ENCODE measurements at regions not wholly inside any gene's neighbourhood (a gene's known extent, or its start where the extent isn't known, plus 50 kb on each side); places are given as distances from the start of the nearest gene placed in this dataset.

DNA sequence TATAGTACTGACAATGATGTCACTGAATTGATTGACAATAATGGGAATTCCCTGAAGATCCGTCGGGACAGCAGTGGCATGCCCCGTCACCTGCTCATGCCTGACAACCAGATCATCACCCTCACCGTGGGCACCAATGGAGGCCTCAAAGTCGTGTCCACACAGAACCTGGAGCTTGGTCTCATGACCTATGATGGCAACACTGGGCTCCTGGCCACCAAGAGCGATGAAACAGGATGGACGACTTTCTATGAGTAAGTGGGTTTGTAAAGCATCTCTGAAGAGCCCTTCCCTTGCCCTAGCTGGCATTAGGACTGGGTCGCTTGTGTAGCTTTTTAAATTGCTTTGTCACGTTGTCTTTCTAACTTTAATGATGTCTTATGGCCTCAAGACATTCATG, 72.7 kb upstream of the WWC1 start:
- TF ChIP-seq, protein P1, sequence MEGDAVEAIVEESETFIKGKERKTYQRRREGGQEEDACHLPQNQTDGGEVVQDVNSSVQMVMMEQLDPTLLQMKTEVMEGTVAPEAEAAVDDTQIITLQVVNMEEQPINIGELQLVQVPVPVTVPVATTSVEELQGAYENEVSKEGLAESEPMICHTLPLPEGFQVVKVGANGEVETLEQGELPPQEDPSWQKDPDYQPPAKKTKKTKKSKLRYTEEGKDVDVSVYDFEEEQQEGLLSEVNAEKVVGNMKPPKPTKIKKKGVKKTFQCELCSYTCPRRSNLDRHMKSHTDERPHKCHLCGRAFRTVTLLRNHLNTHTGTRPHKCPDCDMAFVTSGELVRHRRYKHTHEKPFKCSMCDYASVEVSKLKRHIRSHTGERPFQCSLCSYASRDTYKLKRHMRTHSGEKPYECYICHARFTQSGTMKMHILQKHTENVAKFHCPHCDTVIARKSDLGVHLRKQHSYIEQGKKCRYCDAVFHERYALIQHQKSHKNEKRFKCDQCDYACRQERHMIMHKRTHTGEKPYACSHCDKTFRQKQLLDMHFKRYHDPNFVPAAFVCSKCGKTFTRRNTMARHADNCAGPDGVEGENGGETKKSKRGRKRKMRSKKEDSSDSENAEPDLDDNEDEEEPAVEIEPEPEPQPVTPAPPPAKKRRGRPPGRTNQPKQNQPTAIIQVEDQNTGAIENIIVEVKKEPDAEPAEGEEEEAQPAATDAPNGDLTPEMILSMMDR (IDR thresholded peaks at IDR 0.05; ENCODE audit: insufficient read depth, low read length, poor library complexity, severe bottlenecking), result no peak
- Histone ChIP-seq H3K4me3 (ENCODE audit: low read depth, low read length) (no peak overlapping the region), H3K27me3 (ENCODE audit: control insufficient read depth, insufficient read depth, low read length) (no peaks in the 10 kb centered on the region), H3K36me3 (ENCODE audit: control insufficient read depth, insufficient read depth, low read length) (no peaks in the 10 kb centered on the region)
- DNase-seq (ENCODE audit: low read depth), result no peak

GRCh38 chr5:168219515-168220410, 71.7 kb upstream of the WWC1 start:
- Histone ChIP-seq H3K4me3 (ENCODE audit: low read depth, low read length) (no peak overlapping the region), H3K36me3 (ENCODE audit: control insufficient read depth, insufficient read depth, low read length) (no peaks in the 10 kb centered on the region), H3K27me3 (ENCODE audit: control insufficient read depth, insufficient read depth, low read length) (no peaks in the 10 kb centered on the region)
- DNase-seq (ENCODE audit: low read depth), result peak; percentile 38
- TF ChIP-seq, protein P1 (IDR thresholded peaks at IDR 0.05; ENCODE audit: insufficient read depth, low read length, poor library complexity, severe bottlenecking), result peak; percentile 77

DNA sequence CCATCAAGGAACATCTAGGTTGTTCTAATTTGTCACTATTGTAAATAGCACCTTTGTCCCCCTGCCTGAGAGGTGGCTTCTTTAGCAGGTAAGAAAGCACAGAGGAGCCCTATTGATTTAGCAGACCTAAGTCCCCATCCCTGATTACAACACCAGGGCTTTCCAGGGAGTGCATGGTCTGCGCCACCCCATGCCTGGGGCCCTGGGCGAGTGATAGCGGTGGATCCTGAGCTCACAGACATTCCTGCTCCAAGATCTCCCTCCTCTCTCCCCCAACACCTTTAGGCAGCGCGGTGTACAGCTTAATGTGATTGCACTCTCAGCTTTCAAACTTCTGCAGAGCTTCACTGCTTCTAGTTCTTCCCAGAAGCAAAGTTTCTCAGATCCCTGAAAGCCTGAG, 67.4 kb upstream of the WWC1 start:
- Histone ChIP-seq H3K27me3 (ENCODE audit: control insufficient read depth, insufficient read depth, low read length) (no peaks in the 10 kb centered on the region), H3K4me3 (ENCODE audit: low read depth, low read length) (no peak overlapping the region), H3K36me3 (ENCODE audit: control insufficient read depth, insufficient read depth, low read length) (no peaks in the 10 kb centered on the region)
- TF ChIP-seq, protein P1 (IDR thresholded peaks at IDR 0.05; ENCODE audit: insufficient read depth, low read length, poor library complexity, severe bottlenecking), result no peak
- no peak for DNase-seq (ENCODE audit: low read depth)

DNA sequence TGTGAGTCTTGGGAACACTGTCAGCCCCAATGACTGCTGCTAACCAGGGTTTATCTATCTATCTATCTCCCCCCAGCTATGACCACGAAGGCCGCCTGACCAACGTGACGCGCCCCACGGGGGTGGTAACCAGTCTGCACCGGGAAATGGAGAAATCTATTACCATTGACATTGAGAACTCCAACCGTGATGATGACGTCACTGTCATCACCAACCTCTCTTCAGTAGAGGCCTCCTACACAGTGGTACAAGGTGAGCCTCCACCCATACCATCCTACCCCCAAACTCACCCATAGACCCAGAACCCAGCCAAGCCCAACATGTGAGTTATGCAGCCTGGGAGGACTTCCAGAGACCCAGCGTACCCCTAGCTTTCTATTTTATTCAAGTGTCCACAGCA, 65.4 kb upstream of the WWC1 start:
- Histone ChIP-seq H3K27me3 (ENCODE audit: control insufficient read depth, insufficient read depth, low read length) (no peaks in the 10 kb centered on the region), H3K36me3 (ENCODE audit: control insufficient read depth, insufficient read depth, low read length) (no peaks in the 10 kb centered on the region), H3K4me3 (ENCODE audit: low read depth, low read length) (no peak overlapping the region)
- DNase-seq (ENCODE audit: low read depth), result no peak
- TF ChIP-seq, protein P1 (IDR thresholded peaks at IDR 0.05; ENCODE audit: insufficient read depth, low read length, poor library complexity, severe bottlenecking), result no peak

DNA sequence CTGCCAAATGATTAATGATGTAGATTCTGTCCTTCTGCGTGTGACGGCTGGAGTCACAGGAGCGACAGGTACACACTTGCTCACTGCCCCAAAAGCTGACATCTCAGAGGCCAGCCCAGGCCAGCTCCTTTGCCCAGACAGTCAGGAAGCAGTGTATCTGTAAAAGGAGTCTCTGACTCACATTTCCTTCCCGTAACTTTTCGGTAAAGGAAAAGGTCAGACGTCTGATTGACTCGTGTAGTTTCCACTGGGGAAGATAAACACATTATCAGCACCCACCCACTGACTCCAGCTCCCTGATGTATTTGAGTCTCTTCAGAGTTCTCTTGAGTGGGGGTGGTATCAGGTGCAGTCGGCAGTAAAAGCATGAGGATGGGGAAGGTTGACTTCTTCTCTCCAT, 64.4 kb upstream of the WWC1 start:
- TF ChIP-seq, protein P1 (IDR thresholded peaks at IDR 0.05; ENCODE audit: insufficient read depth, low read length, poor library complexity, severe bottlenecking), result no peak
- H3K27me3 ChIP-seq (ENCODE audit: control insufficient read depth, insufficient read depth, low read length), result no peaks in the 10 kb centered on the region
- H3K4me3 ChIP-seq (ENCODE audit: low read depth, low read length), result no peak overlapping the region
- no peak for DNase-seq (ENCODE audit: low read depth)
- no peaks in the 10 kb centered on the region for H3K36me3 ChIP-seq (ENCODE audit: control insufficient read depth, insufficient read depth, low read length)

All from kidney epithelial cell (primary cell).